Naive B cell (primary cell): ENCODE measurements at regions not wholly inside any gene's neighbourhood (a gene's known extent, or its start where the extent isn't known, plus 50 kb on each side); places are given as distances from the start of the nearest gene placed in this dataset.

Source experiments
- ATAC-seq, 2 donors: fragments of 150-1000 bp; cut with Tn5 transposase; 2 replicates each; pipeline ENCODE4 v1.10.0; 2021; ENCODE audit warnings: low read depth in 2 of 2, mild to moderate bottlenecking in 2 of 2, moderate library complexity in 2 of 2
- DNase-seq: peaks from one replicate; pipeline ENCODE4 v3.0.0; 2022
- H3K27ac Mint-ChIP-seq, 6 donors: one replicate each; pipeline ENCODE4 v1.8.0; 2020 to 2022; ENCODE audit warnings: mild to moderate bottlenecking in 6 of 6, mixed read lengths in 6 of 6, moderate library complexity in 5 of 6, inconsistent platforms in 2 of 6
- H3K27me3 Mint-ChIP-seq, 3 donors: one replicate each; pipeline ENCODE4 v1.8.0; 2021 to 2022; ENCODE audit warnings: mixed read lengths in 3 of 3, mild to moderate bottlenecking in 1 of 3
- H3K36me3 Mint-ChIP-seq, 2 donors: one replicate each; pipeline ENCODE4 v1.8.0; 2020 to 2022; ENCODE audit warnings: mixed read lengths in 2 of 2, inconsistent platforms in 1 of 2, mild to moderate bottlenecking in 1 of 2
- H3K4me1 Mint-ChIP-seq, 3 donors: one replicate each; pipeline ENCODE4 v1.8.0; 2020 to 2022; ENCODE audit warnings: mixed read lengths in 3 of 3, inconsistent platforms in 1 of 3, mild to moderate bottlenecking in 1 of 3, moderate library complexity in 1 of 3
- H3K4me3 Mint-ChIP-seq, 8 donors: one replicate each; pipeline ENCODE4 v1.8.0; 2020 to 2022; ENCODE audit warnings: mild to moderate bottlenecking in 8 of 8, mixed read lengths in 8 of 8, moderate library complexity in 8 of 8, inconsistent platforms in 2 of 8
- H3K9me3 Mint-ChIP-seq, 7 donors: one replicate each; pipeline ENCODE4 v1.8.0; 2020 to 2022; ENCODE audit warnings: mixed read lengths in 7 of 7, mild to moderate bottlenecking in 5 of 7, inconsistent platforms in 2 of 7, moderate library complexity in 1 of 7

DNA sequence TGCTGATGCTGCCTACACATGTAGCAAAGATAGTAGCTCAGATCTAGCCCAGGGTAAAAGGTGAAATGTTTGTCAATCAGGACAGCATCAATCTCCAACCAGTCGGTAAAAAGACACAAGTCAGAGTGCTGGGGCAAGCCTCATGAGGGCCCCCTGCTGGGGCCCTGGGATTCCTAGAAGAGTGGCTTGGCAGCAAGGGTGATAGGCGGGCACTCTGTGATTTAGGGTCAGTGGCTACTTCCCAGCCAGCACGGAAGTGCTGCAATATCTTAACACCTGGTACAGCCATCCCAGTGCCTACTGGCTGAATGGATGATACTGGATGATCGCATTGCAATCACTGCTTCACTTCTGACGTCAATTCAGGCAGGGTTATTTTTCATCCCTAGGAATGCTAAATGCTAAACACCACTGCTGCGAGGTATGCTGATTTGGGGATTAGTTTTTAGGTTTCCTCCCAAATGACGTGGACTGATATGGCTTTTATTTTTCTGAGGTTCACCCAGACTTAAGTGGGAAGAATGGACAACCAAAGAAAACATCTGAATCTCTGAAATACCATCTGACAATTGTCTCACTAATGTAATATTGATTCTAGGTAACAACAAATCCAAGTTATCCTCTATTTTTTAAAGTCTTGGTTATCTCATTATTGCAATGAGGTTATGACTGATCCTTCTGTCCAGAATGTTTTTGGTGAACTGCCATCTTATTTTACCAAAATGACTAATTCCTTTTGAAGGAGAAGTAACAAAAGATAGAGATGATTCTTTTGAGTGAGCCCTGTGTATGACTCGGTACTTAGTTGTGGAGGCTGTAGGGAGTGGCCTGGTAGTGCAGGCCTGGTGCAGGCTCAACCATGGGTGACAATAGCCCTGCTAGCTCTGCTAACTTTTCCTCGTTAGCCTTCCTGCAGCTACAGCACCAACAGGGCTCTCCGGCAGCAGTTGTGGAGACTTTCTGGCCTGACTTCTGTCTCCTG is 432.5 kb downstream of the FGF9 start:
- peak overlapping the region in 1 of 6 donors; percentile 60 for H3K27ac Mint-ChIP-seq
- H3K4me1 Mint-ChIP-seq: peaks cover 13 to 30% (median 17%) of the 10 kb centered on the region in 3 donors
- DNase-seq (no peak), ATAC-seq (no peak)
- H3K9me3 Mint-ChIP-seq: peaks cover 0 to 18% (median 4%) of the 10 kb centered on the region in 7 donors
- H3K4me3 Mint-ChIP-seq: peak overlapping the region in 1 of 8 donors; percentile 53
- H3K36me3 Mint-ChIP-seq: peaks cover 0 to 17% of the 10 kb centered on the region in 2 donors
- no peaks in the 10 kb centered on the region for H3K27me3 Mint-ChIP-seq

DNA sequence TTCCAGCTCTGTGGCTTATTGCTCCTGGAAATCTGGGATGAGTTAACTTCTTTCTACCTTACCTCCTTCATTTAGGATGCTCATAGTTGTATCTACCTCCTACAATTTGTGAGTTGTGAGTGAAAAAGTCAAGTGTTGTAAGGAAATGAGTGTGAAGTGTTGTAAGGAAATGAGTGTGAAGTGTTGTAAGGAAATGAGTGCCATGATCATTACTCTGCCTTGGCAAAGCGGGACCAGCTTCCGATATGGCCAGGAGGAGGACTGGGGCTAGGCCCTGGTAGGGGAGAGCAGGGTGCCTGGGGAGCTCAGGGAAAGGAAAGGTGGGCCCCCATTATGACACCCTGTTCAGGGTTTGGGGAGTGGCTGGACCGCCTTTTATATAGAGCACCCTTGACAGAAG is 435.2 kb downstream of the FGF9 start:
- ATAC-seq: no peak
- peaks cover 0 to 8% (median 0%) of the 10 kb centered on the region in 7 donors for H3K9me3 Mint-ChIP-seq
- no peak overlapping the region for H3K27ac Mint-ChIP-seq

DNA sequence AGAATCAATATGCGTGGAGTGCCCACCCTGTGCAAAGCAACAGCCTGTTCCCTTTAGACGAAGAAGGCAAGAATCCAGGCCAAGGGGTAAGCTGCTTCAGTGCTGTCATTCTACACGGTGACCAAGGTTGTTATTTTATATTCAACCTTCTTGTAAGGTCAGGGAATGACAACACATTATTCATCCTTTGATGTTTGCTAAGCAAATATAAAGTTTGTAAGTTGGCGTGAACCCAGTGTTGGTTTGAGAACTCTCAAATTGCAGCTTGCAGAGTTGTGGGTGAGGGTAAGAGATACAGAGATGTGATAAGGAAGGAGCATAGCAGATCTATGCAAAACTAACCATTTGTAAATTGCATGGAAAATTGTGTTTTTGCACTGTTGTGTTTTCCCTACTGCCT is 436.7 kb downstream of the FGF9 start:
- Mint-ChIP-seq H3K9me3 (peaks cover 0 to 8% (median 0%) of the 10 kb centered on the region in 7 donors), H3K4me1 (peaks cover 22 to 42% (median 30%) of the 10 kb centered on the region in 3 donors), H3K36me3 (peaks cover 0 to 8% of the 10 kb centered on the region in 2 donors), H3K27me3 (no peaks in the 10 kb centered on the region), H3K27ac (no peak overlapping the region), H3K4me3 (no peak overlapping the region)
- ATAC-seq (no peak), DNase-seq (no peak)

More for the DNA sequence above, 435.2 kb downstream of the FGF9 start:
- no peak overlapping the region for H3K4me3 Mint-ChIP-seq
- H3K36me3 Mint-ChIP-seq: peaks cover 0 to 8% of the 10 kb centered on the region in 2 donors
- H3K4me1 Mint-ChIP-seq: peaks cover 20 to 39% (median 20%) of the 10 kb centered on the region in 3 donors
- H3K27me3 Mint-ChIP-seq: no peaks in the 10 kb centered on the region
- DNase-seq: no peak

DNA sequence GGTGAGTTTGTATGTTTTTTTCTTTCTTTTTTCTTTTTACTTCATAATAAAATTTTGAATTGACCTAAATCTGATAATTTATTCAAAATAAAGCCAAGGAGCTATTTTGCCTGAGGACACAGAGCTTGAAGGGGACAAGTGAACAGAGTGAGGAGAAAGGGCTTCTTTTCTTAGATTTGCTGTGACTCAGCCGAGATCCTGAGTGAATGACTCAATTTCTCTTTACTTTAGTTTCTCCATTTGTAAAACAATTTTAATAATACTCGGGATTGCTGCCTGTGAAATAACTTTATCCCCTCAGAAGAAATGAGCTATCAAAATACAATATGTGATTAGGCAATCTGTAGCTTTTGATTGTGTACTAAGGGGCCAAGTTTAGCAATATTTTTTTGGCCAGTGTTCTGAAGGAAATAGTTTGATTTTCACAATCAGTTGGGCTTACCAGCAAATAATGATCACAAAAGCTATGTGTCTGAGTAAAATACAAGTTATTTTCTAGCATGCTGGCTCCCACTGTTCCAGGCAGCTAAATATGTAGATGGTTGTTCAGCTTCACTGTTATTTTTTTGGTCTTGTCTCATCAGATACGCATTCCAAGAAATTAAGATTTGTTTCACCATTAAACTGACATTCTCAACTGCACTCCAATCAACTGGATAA is 437.5 kb downstream of the FGF9 start:
- Mint-ChIP-seq H3K36me3 (peaks cover 0 to 9% of the 10 kb centered on the region in 2 donors), H3K9me3 (peaks cover 0 to 10% (median 2%) of the 10 kb centered on the region in 7 donors), H3K27ac (no peak overlapping the region), H3K4me3 (no peak overlapping the region), H3K4me1 (peaks cover 30 to 46% (median 33%) of the 10 kb centered on the region in 3 donors), H3K27me3 (no peaks in the 10 kb centered on the region)
- DNase-seq (no peak), ATAC-seq (no peak)

DNA sequence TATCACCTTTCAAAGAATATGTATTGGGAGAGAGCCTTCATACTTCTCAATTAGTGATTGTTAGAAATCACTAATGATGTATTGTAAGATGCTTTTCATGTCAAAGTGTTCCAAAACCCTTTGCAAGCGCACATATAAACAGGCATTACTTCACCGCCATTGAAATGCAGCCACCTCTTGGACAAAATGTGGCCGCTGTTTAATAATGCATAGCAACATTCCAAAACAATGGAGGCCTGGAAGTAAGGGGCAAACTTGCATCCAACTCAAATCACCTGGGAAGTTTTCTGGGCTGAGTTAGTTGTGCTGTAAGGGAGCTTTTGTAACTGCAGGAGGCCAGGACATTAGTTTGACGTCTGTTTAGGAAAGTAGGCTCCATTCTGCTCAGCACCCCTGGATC is 438.1 kb downstream of the FGF9 start:
- DNase-seq (no peak), ATAC-seq (no peak)
- Mint-ChIP-seq H3K27ac (peak overlapping the region in 1 of 6 donors; percentile 73), H3K4me1 (peaks cover 33 to 47% (median 34%) of the 10 kb centered on the region in 3 donors), H3K4me3 (no peak overlapping the region), H3K27me3 (no peaks in the 10 kb centered on the region), H3K36me3 (peaks cover 0 to 13% of the 10 kb centered on the region in 2 donors), H3K9me3 (peaks cover 0 to 12% (median 3%) of the 10 kb centered on the region in 7 donors)

DNA sequence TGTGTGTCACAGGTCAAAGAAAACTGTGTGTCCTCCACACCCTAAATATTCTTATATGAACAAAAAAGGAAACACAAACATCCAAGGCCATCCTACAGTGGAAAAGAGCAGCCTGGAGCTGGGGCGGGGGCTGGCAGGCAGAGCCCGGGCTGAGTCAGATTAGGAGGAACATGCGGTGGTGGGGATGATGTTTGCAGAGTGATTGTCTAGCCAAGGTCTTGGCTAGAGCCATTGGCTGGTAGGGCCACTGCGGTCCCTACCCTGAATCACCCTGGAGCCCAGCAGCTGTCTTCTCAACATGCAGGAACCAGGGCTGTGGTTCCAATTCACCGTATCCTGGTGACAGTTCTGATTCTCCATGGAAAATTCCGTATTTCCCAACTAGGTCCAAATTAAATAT is 439.5 kb downstream of the FGF9 start:
- no peak for ATAC-seq
- Mint-ChIP-seq H3K9me3 (peaks cover 0 to 9% (median 3%) of the 10 kb centered on the region in 7 donors), H3K4me3 (no peak overlapping the region), H3K27ac (peak overlapping the region in 1 of 6 donors; percentile 73), H3K27me3 (no peaks in the 10 kb centered on the region), H3K4me1 (peaks cover 37 to 52% (median 42%) of the 10 kb centered on the region in 3 donors), H3K36me3 (peaks cover 0 to 5% of the 10 kb centered on the region in 2 donors)
- no peak for DNase-seq

DNA sequence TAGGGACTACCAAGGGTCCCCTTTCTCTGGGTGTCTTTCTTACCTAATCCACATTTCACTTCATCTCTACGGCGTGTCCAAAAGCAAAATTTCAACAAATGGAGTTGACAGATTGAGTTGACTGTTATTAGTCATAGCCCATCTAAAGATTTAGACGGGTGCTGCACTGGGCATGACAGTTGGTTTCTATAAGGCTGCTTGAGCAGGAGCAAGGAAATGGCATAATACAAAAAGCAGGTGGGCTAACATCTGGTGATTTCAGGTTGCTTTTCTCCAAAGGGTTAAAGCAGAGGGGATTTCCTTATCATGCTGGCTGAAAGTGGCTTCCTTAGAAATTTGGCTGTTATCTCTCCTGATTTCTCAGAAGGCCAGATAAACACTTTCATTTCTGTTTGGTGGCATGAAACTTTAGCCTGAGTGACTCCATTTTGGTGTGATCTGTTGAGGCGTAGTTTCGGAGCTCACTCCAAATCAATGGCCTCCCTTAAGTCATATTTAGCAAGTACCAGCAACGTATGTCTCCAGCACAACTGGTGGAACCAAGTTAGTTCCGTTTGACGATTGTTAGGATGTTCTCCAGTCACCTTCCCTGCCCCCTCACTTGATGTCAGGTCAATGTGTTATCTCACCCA is 440.4 kb downstream of the FGF9 start:
- peaks cover 0 to 5% of the 10 kb centered on the region in 2 donors for H3K36me3 Mint-ChIP-seq
- no peak overlapping the region for H3K4me3 Mint-ChIP-seq
- DNase-seq: no peak
- no peak for ATAC-seq
- peaks cover 0 to 9% (median 3%) of the 10 kb centered on the region in 7 donors for H3K9me3 Mint-ChIP-seq
- peak overlapping the region in 5 of 6 donors; percentile 18 to 73 (median 54) for H3K27ac Mint-ChIP-seq
- peaks cover 41 to 56% (median 50%) of the 10 kb centered on the region in 3 donors for H3K4me1 Mint-ChIP-seq
- no peaks in the 10 kb centered on the region for H3K27me3 Mint-ChIP-seq

DNA sequence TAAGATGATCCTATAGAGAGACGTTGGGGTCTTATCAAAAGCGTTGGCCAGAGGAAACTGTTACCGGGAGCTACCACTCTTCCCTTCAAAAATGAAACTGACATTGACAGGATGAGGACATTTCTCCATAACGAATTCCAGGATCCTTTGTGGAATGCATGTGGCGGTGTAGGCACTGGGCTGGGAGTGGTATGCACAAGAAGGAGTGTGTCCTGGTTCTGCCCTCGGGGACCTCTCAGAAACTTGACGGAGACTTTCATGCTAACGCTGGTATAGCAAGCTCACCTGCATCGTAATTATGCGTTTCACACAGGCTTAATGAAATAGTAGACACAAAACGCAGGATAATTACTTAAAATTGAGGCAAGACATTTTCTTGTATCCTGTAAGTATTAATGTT is 441.1 kb downstream of the FGF9 start:
- Mint-ChIP-seq H3K36me3 (peaks cover 0 to 5% of the 10 kb centered on the region in 2 donors), H3K27ac (peak overlapping the region in 3 of 6 donors; percentile 21 to 73 (median 63)), H3K4me3 (no peak overlapping the region), H3K4me1 (peaks cover 40 to 55% (median 53%) of the 10 kb centered on the region in 3 donors), H3K9me3 (peaks cover 0 to 9% (median 3%) of the 10 kb centered on the region in 7 donors), H3K27me3 (no peaks in the 10 kb centered on the region)
- ATAC-seq (no peak), DNase-seq (no peak)

DNA sequence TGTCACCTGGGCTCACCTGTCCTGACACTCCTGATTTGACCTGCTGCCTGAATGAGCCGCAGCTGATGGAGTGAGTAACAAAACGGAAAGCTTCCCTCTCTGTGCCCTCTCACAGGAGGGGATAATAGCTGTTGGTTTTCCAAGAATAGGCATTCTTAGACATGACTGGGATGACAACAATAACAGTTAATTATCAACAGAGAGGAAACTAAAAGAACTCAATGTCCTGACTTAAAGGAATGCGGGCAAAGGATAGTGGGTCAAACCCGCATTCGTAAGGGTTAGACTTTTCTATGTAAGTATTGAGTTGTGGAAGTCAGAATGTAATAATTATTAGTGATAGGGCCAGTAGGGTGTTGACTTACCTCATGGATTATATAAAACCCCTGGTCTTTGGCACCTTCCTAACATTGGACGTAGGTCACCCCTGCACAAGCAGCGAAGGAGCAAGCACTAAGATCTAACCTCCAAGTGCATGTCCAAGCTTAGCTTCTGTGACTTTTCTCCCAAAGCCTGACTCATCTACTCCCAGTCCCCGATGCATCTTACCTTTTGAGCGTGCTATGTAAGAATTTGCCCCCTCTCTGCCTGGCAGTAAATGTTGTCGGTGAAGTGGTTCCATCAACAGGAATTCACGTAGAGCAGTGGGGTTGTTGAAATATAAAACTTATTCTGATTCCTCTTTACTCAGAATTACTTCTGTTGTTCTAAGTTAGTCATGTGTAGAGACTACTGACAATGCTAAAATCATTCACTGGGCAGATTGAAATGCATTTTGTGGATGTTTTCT is 442.3 kb downstream of the FGF9 start:
- Mint-ChIP-seq H3K4me1 (peaks cover 43 to 60% (median 45%) of the 10 kb centered on the region in 3 donors), H3K4me3 (peak overlapping the region; percentile 9 to 76 (median 44)), H3K27me3 (no peaks in the 10 kb centered on the region), H3K9me3 (peaks cover 0 to 9% (median 3%) of the 10 kb centered on the region in 7 donors), H3K36me3 (peaks cover 0 to 5% of the 10 kb centered on the region in 2 donors), H3K27ac (peak overlapping the region; percentile 95 to 99 (median 98))
- ATAC-seq (no peak), DNase-seq (no peak)

DNA sequence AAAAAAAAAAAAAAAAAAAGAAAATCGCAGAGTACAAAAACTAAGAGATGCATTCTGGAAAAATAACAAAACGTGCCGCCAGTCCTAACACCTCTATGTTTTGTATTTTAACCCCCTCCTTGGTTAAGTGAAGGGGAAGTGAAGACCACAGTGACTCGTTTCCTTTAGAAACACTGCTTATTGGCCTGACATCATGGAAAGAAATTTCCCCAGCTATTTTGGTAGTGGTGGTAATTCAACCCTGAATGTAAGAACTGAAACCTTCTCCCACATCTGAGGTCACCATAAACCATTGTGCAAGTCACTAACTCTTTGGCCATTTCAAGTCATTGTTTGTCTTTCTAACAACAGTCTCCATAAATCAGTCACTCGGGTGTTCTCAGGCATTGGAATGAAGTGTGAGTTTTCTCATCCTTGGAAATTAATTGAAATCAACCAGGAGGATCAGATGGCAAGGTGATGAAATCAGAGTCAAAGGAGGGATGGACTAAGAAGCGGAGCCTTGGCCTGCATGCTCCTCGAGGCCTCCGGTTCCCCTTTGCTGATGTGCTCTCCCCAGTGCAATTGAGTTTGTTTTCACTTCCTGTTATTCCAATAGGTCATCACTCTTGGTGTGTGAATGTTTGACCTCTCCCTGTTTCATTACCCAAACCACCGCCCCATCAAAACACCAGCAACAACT is 443.9 kb downstream of the FGF9 start:
- peaks cover 45 to 63% (median 46%) of the 10 kb centered on the region in 3 donors for H3K4me1 Mint-ChIP-seq

DNA sequence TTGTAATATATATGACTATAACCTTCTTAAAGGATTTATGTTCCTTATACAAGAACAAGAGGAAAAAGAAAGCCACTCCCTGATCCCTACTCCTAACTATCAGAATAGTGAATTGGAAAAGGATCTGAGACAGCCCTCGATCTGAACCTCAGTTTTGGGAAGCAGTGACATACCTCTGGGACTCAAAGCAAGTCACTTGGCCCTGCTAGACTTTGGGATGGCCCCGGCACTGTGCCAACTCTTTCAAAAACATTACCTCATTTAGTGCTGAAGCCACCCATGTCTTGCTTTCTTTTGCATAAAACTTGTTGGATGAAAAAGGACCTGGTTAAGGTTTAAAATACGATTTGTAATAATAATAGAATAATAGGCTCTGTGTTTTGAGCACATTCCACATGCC is 447.3 kb downstream of the FGF9 start:
- Mint-ChIP-seq H3K9me3 (peaks cover 0 to 5% (median 3%) of the 10 kb centered on the region in 7 donors), H3K4me3 (no peak overlapping the region), H3K27ac (peak overlapping the region in 1 of 6 donors; percentile 64), H3K4me1 (peaks cover 37 to 59% (median 39%) of the 10 kb centered on the region in 3 donors), H3K27me3 (no peaks in the 10 kb centered on the region), H3K36me3 (peaks cover 0 to 5% of the 10 kb centered on the region in 2 donors)
- ATAC-seq: no peak
- DNase-seq: no peak

More for the DNA sequence above, 443.9 kb downstream of the FGF9 start:
- DNase-seq (peak; percentile 91), ATAC-seq (peak; percentile 87)
- H3K4me3 Mint-ChIP-seq: peak overlapping the region; percentile 44 to 90 (median 70)
- peak overlapping the region; percentile 95 to 99 (median 98) for H3K27ac Mint-ChIP-seq
- peaks cover 0 to 5% of the 10 kb centered on the region in 2 donors for H3K36me3 Mint-ChIP-seq
- H3K27me3 Mint-ChIP-seq: no peaks in the 10 kb centered on the region
- peaks cover 0 to 9% (median 3%) of the 10 kb centered on the region in 7 donors for H3K9me3 Mint-ChIP-seq

DNA sequence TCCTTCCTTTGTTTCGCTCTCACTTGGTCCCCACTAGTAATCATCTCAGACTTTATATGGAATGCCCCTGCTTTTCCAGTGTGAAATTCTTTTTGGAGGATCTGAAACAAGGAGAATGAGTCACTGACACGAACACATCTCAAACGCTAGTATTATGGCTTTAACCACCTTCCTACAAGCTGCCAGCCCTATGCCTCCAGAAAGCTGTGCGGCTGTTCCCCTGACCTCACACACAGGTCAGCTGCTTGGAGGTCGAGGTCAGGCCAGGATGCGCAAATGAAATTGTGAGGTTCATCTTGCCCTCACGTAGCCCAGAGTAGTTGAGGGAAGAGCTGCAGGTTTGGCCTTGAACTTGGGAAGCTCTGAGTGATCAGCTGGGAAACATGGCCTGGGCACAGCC is 449.8 kb downstream of the FGF9 start:
- H3K36me3 Mint-ChIP-seq: no peaks in the 10 kb centered on the region
- ATAC-seq (no peak), DNase-seq (no peak)
- peaks cover 0 to 4% (median 0%) of the 10 kb centered on the region in 7 donors for H3K9me3 Mint-ChIP-seq
- no peak overlapping the region for H3K27ac Mint-ChIP-seq
- H3K4me3 Mint-ChIP-seq: no peak overlapping the region
- H3K27me3 Mint-ChIP-seq: no peaks in the 10 kb centered on the region
- peaks cover 15 to 40% (median 19%) of the 10 kb centered on the region in 3 donors for H3K4me1 Mint-ChIP-seq
